ENCODE measurements at regions not wholly inside any gene's neighbourhood (a gene's known extent, or its start where the extent isn't known, plus 50 kb on each side); places are given as distances from the start of the nearest gene placed in this dataset.

DNA sequence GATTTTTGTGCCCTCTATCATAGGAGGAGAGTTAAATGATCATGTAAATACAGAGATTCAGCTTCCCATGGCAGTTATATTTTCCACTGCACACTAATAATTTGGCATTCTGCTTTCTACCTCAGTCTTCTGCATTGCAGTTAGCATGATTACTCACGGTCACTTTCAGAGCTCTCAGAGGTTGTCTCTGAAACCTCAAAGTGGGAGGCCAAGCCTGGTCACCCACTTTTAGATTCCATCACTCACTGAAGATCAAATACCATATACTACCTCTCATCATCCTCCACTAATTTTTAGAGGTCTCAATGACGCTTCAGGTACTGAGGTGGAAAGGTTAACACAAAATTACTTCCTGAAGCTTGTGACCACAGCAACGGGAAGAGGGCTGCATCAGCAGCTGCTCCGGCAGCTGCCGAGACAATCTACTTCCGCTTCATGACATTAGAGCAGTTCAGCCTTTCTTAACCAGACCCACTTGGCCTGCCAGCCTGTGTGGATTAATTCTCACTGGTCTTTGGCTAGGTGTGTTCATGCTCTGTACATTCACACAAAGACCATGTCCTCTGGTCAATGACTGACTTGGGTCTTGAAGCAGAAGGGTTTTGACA lies 416.4 kb upstream of the PDZRN3 start:
- TF ChIP-seq, protein P1, sequence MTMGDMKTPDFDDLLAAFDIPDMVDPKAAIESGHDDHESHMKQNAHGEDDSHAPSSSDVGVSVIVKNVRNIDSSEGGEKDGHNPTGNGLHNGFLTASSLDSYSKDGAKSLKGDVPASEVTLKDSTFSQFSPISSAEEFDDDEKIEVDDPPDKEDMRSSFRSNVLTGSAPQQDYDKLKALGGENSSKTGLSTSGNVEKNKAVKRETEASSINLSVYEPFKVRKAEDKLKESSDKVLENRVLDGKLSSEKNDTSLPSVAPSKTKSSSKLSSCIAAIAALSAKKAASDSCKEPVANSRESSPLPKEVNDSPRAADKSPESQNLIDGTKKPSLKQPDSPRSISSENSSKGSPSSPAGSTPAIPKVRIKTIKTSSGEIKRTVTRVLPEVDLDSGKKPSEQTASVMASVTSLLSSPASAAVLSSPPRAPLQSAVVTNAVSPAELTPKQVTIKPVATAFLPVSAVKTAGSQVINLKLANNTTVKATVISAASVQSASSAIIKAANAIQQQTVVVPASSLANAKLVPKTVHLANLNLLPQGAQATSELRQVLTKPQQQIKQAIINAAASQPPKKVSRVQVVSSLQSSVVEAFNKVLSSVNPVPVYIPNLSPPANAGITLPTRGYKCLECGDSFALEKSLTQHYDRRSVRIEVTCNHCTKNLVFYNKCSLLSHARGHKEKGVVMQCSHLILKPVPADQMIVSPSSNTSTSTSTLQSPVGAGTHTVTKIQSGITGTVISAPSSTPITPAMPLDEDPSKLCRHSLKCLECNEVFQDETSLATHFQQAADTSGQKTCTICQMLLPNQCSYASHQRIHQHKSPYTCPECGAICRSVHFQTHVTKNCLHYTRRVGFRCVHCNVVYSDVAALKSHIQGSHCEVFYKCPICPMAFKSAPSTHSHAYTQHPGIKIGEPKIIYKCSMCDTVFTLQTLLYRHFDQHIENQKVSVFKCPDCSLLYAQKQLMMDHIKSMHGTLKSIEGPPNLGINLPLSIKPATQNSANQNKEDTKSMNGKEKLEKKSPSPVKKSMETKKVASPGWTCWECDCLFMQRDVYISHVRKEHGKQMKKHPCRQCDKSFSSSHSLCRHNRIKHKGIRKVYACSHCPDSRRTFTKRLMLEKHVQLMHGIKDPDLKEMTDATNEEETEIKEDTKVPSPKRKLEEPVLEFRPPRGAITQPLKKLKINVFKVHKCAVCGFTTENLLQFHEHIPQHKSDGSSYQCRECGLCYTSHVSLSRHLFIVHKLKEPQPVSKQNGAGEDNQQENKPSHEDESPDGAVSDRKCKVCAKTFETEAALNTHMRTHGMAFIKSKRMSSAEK (CRISPR knock-in tag; IDR thresholded peaks at IDR 0.05; ENCODE audit: borderline replicate concordance) = no peak
- TF ChIP-seq ZNF416 (CRISPR knock-in tag; IDR thresholded peaks at IDR 0.05) = no peak
- TF ChIP-seq, protein P2, sequence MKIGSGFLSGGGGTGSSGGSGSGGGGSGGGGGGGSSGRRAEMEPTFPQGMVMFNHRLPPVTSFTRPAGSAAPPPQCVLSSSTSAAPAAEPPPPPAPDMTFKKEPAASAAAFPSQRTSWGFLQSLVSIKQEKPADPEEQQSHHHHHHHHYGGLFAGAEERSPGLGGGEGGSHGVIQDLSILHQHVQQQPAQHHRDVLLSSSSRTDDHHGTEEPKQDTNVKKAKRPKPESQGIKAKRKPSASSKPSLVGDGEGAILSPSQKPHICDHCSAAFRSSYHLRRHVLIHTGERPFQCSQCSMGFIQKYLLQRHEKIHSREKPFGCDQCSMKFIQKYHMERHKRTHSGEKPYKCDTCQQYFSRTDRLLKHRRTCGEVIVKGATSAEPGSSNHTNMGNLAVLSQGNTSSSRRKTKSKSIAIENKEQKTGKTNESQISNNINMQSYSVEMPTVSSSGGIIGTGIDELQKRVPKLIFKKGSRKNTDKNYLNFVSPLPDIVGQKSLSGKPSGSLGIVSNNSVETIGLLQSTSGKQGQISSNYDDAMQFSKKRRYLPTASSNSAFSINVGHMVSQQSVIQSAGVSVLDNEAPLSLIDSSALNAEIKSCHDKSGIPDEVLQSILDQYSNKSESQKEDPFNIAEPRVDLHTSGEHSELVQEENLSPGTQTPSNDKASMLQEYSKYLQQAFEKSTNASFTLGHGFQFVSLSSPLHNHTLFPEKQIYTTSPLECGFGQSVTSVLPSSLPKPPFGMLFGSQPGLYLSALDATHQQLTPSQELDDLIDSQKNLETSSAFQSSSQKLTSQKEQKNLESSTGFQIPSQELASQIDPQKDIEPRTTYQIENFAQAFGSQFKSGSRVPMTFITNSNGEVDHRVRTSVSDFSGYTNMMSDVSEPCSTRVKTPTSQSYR (CRISPR knock-in tag; IDR thresholded peaks at IDR 0.05) = no peak
- TF ChIP-seq ESRRA (CRISPR knock-in tag; IDR thresholded peaks at IDR 0.05; ENCODE audit: borderline replicate concordance) = no peak
- TF ChIP-seq, protein P3, sequence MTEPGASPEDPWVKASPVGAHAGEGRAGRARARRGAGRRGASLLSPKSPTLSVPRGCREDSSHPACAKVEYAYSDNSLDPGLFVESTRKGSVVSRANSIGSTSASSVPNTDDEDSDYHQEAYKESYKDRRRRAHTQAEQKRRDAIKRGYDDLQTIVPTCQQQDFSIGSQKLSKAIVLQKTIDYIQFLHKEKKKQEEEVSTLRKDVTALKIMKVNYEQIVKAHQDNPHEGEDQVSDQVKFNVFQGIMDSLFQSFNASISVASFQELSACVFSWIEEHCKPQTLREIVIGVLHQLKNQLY (CRISPR knock-in tag; IDR thresholded peaks at IDR 0.05) = no peak
- no peak for TF ChIP-seq GTF2I (CRISPR knock-in tag; conservative IDR thresholded peaks at IDR 0.05)
- no peak for TF ChIP-seq TEAD1 (CRISPR knock-in tag; IDR thresholded peaks at IDR 0.05)
- TF ChIP-seq, protein P4, sequence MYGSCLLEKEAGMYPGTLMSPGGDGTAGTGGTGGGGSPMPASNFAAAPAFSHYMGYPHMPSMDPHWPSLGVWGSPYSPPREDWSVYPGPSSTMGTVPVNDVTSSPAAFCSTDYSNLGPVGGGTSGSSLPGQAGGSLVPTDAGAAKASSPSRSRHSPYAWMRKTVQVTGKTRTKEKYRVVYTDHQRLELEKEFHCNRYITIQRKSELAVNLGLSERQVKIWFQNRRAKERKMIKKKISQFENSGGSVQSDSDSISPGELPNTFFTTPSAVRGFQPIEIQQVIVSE (CRISPR knock-in tag; IDR thresholded peaks at IDR 0.05; ENCODE audit: borderline replicate concordance) = no peak
- no peak for TF ChIP-seq PREB (CRISPR knock-in tag; IDR thresholded peaks at IDR 0.05; ENCODE audit: borderline replicate concordance)
- TF ChIP-seq, protein P5, sequence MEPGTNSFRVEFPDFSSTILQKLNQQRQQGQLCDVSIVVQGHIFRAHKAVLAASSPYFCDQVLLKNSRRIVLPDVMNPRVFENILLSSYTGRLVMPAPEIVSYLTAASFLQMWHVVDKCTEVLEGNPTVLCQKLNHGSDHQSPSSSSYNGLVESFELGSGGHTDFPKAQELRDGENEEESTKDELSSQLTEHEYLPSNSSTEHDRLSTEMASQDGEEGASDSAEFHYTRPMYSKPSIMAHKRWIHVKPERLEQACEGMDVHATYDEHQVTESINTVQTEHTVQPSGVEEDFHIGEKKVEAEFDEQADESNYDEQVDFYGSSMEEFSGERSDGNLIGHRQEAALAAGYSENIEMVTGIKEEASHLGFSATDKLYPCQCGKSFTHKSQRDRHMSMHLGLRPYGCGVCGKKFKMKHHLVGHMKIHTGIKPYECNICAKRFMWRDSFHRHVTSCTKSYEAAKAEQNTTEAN (CRISPR knock-in tag; IDR thresholded peaks at IDR 0.05) = no peak
- no peak for TF ChIP-seq NR3C1 (CRISPR knock-in tag; conservative IDR thresholded peaks at IDR 0.05; ENCODE audit: low read depth)
- TF ChIP-seq TEAD4 (CRISPR knock-in tag; IDR thresholded peaks at IDR 0.05) = no peak
- no peak for TF ChIP-seq NR1H2 (CRISPR knock-in tag; IDR thresholded peaks at IDR 0.05)
- no peak for TF ChIP-seq SOX15 (CRISPR knock-in tag; IDR thresholded peaks at IDR 0.05)
- TF ChIP-seq ZNF121 (CRISPR knock-in tag; IDR thresholded peaks at IDR 0.05) = no peak
- TF ChIP-seq, protein P6, sequence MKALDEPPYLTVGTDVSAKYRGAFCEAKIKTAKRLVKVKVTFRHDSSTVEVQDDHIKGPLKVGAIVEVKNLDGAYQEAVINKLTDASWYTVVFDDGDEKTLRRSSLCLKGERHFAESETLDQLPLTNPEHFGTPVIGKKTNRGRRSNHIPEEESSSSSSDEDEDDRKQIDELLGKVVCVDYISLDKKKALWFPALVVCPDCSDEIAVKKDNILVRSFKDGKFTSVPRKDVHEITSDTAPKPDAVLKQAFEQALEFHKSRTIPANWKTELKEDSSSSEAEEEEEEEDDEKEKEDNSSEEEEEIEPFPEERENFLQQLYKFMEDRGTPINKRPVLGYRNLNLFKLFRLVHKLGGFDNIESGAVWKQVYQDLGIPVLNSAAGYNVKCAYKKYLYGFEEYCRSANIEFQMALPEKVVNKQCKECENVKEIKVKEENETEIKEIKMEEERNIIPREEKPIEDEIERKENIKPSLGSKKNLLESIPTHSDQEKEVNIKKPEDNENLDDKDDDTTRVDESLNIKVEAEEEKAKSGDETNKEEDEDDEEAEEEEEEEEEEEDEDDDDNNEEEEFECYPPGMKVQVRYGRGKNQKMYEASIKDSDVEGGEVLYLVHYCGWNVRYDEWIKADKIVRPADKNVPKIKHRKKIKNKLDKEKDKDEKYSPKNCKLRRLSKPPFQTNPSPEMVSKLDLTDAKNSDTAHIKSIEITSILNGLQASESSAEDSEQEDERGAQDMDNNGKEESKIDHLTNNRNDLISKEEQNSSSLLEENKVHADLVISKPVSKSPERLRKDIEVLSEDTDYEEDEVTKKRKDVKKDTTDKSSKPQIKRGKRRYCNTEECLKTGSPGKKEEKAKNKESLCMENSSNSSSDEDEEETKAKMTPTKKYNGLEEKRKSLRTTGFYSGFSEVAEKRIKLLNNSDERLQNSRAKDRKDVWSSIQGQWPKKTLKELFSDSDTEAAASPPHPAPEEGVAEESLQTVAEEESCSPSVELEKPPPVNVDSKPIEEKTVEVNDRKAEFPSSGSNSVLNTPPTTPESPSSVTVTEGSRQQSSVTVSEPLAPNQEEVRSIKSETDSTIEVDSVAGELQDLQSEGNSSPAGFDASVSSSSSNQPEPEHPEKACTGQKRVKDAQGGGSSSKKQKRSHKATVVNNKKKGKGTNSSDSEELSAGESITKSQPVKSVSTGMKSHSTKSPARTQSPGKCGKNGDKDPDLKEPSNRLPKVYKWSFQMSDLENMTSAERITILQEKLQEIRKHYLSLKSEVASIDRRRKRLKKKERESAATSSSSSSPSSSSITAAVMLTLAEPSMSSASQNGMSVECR (CRISPR knock-in tag; IDR thresholded peaks at IDR 0.05; ENCODE audit: borderline replicate concordance) = no peak
- TF ChIP-seq GRHL2 (CRISPR knock-in tag; IDR thresholded peaks at IDR 0.05; ENCODE audit: insufficient replicate concordance, severe bottlenecking) = no peak
- peaks cover 4% of the 10 kb centered on the region for H3K4me1 Mint-ChIP-seq
- H3K9me3 Mint-ChIP-seq = no peaks in the 10 kb centered on the region
- POLR2A ChIA-PET = no interaction called here
- H3K4me3 Mint-ChIP-seq = no peak overlapping the region
- no peaks in the 10 kb centered on the region for H3K27me3 Mint-ChIP-seq (ENCODE audit: low read depth)
- no peak overlapping the region for H3K27ac Mint-ChIP-seq
- no peaks in the 10 kb centered on the region for H3K36me3 Mint-ChIP-seq
- ATAC-seq (no peak), DNase-seq (ENCODE audit: low spot score) (no peak)
- CTCF ChIA-PET = interaction anchor here (0.6 kb wide), 1 partner anchor 850 kb away, joined by 3 read pairs; no protein-coding TSS in a partner anchor
